CD4-positive, CD25-positive, alpha-beta regulatory T cell (primary cell): ENCODE measurements at regions not wholly inside any gene's neighbourhood (a gene's known extent, or its start where the extent isn't known, plus 50 kb on each side); places are given as distances from the start of the nearest gene placed in this dataset.
"Not testable (repeated sequence)": the region's sequence is repeated elsewhere in the genome, so short reads cannot be mapped to it uniquely, and the experiment has no call there.

Experiments used
- ATAC-seq, 2 donors: fragments of 150-1000 bp; cut with Tn5 transposase; one replicate each; pipeline ENCODE4 v1.10.0; 2021; ENCODE audit warnings: low read depth in 2 of 2, moderate number of reproducible peaks in 2 of 2, moderate library complexity in 1 of 2
- DNase-seq, 3 donors: peaks; one replicate each; pipeline versions ENCODE4 v3.0.0 to v3.0.0-alpha.2; 2012 to 2022; ENCODE audit warnings: mixed read lengths in 1 of 3
- H3K27ac ChIP-seq: one replicate; pipeline ENCODE4 v1.7.0; 2013; ENCODE audit warnings: mild to moderate bottlenecking, low read length; ENCODE audit not compliant: insufficient read depth, poor library complexity, severe bottlenecking
- H3K27me3 ChIP-seq: one replicate; pipeline ENCODE4 v1.7.0; 2013; ENCODE audit warnings: low read length; ENCODE audit not compliant: control insufficient read depth, insufficient read depth
- H3K36me3 ChIP-seq: one replicate; pipeline ENCODE4 v1.7.0; 2013; ENCODE audit warnings: mild to moderate bottlenecking, low read length, moderate library complexity; ENCODE audit not compliant: control insufficient read depth, insufficient read depth
- H3K4me1 ChIP-seq: 2 replicates; pipeline ENCODE4 v1.7.0; 2013; ENCODE audit warnings: mild to moderate bottlenecking, low read length; ENCODE audit not compliant: insufficient read depth, control insufficient read depth, poor library complexity, severe bottlenecking
- H3K4me3 ChIP-seq: one replicate; pipeline ENCODE4 v1.7.0; 2013; ENCODE audit warnings: low read depth, mild to moderate bottlenecking, low read length, moderate library complexity
- H3K9me3 ChIP-seq, 2 experiments: 1 replicate in 1 of 2; 2 replicates in 1 of 2; pipeline ENCODE4 v1.7.0; 2013; ENCODE audit warnings: low read length in 2 of 2, mild to moderate bottlenecking in 1 of 2, moderate library complexity in 1 of 2; ENCODE audit not compliant: control insufficient read depth in 2 of 2
- H3K27ac Mint-ChIP-seq, 3 donors: one replicate each; pipeline ENCODE4 v1.8.0; 2020 to 2022; ENCODE audit warnings: mild to moderate bottlenecking in 3 of 3, mixed read lengths in 3 of 3, moderate library complexity in 2 of 3
- H3K27me3 Mint-ChIP-seq: one replicate; pipeline ENCODE4 v1.8.0; 2022; ENCODE audit warnings: mild to moderate bottlenecking, mixed read lengths
- H3K36me3 Mint-ChIP-seq: one replicate; pipeline ENCODE4 v1.8.0; 2020; ENCODE audit warnings: mixed read lengths
- H3K4me1 Mint-ChIP-seq, 4 donors: one replicate each; pipeline ENCODE4 v1.8.0; 2020 to 2022; ENCODE audit warnings: mixed read lengths in 4 of 4, mild to moderate bottlenecking in 1 of 4
- H3K4me3 Mint-ChIP-seq, 4 donors: one replicate each; pipeline ENCODE4 v1.8.0; 2020 to 2022; ENCODE audit warnings: mild to moderate bottlenecking in 4 of 4, mixed read lengths in 4 of 4, moderate library complexity in 3 of 4
- H3K9me3 Mint-ChIP-seq, 7 donors: one replicate each; pipeline ENCODE4 v1.8.0; 2020 to 2022; ENCODE audit warnings: mixed read lengths in 7 of 7, mild to moderate bottlenecking in 3 of 7, moderate library complexity in 2 of 7

DNA sequence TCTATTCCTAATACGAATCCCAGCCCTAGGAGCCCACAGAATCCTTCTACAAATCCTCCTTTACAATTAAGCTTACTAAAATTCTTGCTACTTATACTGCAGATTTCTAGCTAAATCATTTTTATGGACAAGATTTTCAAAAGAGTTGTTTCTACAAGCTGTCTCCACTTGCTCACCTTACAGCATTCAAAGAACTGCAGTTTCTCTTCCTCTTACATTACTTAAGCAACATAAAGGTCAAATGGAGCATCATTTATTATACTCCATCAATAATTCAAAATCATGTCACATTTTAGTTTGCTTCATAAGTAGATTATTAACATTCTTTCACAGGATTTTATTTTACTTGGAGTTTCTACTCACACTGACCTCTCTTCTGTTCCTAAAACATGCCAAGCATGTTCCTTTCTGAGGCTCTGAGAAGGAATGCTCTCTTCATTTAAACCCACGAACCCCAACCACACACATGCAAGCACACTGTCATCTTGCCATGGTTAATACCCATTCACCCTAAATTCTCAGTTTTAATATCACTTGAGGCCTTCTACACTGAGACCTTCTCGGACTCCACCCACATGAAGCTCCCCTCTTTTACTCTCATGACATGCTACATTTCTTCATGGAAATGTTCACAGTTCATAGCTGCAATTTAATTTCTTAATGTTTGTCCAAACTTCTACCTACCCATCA lies 388.2 kb downstream of the TBC1D32 start:
- Mint-ChIP-seq H3K4me3 (no peak overlapping the region), H3K4me1 (no peaks in the 10 kb centered on the region), H3K27ac (no peak overlapping the region), H3K27me3 (no peaks in the 10 kb centered on the region), H3K36me3 (no peaks in the 10 kb centered on the region), H3K9me3 (peaks cover 0 to 5% (median 0%) of the 10 kb centered on the region in 7 donors)
- H3K27me3 ChIP-seq: no peaks in the 10 kb centered on the region
- DNase-seq (no peak), ATAC-seq (no peak)
- no peaks in the 10 kb centered on the region for H3K4me1 ChIP-seq
- no peak overlapping the region for H3K27ac ChIP-seq
- H3K9me3 ChIP-seq: no peaks in the 10 kb centered on the region
- H3K4me3 ChIP-seq: no peak overlapping the region
- H3K36me3 ChIP-seq: no peaks in the 10 kb centered on the region

DNA sequence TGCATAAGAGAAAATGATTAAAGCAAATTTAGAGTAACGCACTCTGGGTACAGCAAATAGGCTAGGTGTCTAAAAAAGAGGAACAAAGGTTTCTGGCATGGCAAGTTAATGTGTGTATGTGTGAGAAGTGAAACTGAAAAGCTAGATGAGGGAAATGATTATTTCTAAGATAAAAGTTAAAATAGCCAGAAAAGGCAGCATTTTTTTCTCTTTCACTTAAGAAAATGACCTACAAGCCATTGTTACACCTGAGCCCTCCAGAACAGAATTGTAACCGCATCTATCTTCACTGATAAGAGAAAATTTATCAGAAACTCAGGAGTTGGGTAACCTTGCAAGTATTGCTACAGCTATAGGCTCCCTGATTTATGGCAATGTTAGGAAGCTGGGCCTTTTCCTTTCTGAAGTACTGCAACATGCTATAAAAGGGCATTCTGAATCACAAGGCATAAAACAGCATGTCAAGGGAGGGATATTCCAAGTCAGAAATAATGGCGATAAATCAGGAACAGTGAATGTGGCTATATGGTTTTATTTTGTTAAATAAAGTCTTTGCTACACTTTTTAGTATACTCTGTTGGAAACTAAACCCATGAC lies 395.3 kb downstream of the TBC1D32 start:
- H3K36me3 ChIP-seq: no peaks in the 10 kb centered on the region
- Mint-ChIP-seq H3K36me3 (no peaks in the 10 kb centered on the region), H3K9me3 (peaks cover 0 to 7% (median 0%) of the 10 kb centered on the region in 7 donors), H3K27me3 (no peaks in the 10 kb centered on the region), H3K4me1 (no peaks in the 10 kb centered on the region), H3K4me3 (no peak overlapping the region), H3K27ac (no peak overlapping the region)
- no peak overlapping the region for H3K27ac ChIP-seq
- DNase-seq (no peak), ATAC-seq (no peak)
- H3K4me1 ChIP-seq: no peaks in the 10 kb centered on the region
- H3K4me3 ChIP-seq: no peak overlapping the region
- no peaks in the 10 kb centered on the region for H3K27me3 ChIP-seq
- H3K9me3 ChIP-seq: no peaks in the 10 kb centered on the region

DNA sequence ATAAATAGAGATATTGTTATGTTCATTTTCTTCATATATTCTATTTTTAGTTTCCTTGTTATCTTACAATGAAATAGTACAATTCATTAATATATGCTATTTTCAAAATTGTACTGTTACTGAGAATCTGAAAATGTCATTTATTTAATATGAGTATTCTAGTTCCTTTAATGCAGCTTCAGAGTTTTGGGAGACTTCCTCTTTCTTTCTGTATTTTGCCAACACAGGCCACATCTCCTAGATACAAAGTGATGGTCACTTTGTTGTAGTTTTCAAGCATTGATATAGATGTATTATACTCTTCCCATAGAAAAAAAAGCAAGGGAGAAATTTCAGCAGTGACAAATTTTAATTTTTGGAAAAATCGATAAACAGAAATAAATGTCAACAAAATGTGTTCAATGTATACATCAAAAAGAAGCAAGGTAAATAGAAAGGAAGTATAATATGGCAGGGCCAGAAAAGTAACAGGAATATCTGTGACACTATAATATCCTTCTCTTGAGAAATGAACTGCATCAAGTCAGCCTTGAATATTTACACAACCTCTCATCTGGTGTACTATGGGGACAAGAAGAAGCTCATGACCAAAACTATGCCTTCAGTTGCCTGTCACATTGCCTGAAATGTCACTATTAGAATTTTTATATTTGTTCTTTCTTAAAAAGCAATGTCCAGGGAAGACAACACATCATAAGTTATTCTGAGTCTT lies 396.0 kb downstream of the TBC1D32 start:
- Mint-ChIP-seq H3K27me3 (no peaks in the 10 kb centered on the region), H3K36me3 (no peaks in the 10 kb centered on the region), H3K9me3 (peaks cover 0 to 7% (median 0%) of the 10 kb centered on the region in 7 donors), H3K4me1 (no peaks in the 10 kb centered on the region), H3K27ac (no peak overlapping the region), H3K4me3 (no peak overlapping the region)
- H3K9me3 ChIP-seq: no peaks in the 10 kb centered on the region
- H3K4me1 ChIP-seq: no peaks in the 10 kb centered on the region
- no peak for DNase-seq
- H3K27me3 ChIP-seq: no peaks in the 10 kb centered on the region
- H3K4me3 ChIP-seq: no peak overlapping the region
- no peak for ATAC-seq
- no peak overlapping the region for H3K27ac ChIP-seq
- H3K36me3 ChIP-seq: no peaks in the 10 kb centered on the region

DNA sequence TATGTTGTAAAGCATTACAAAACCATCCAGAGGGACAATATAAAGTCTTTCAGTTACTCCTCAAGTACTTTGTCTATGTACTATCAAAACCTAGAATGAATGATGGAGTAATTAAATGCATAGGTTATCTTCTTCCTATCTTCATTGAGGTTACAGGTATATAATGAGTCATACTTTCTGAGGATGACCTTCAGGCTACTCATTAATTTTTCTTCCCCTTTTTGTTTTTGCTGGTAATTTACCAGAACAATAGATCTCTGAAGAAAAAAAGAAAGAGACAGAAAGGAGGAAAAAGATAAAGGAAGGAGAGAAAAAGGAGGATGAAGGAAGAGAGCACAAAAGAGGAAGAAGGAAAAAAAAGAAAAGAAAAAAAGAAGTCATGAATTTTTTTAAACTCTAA lies 398.4 kb downstream of the TBC1D32 start:
- no peaks in the 10 kb centered on the region for H3K27me3 ChIP-seq
- Mint-ChIP-seq H3K27ac (no peak overlapping the region), H3K4me3 (no peak overlapping the region), H3K9me3 (peaks cover 0 to 7% (median 0%) of the 10 kb centered on the region in 7 donors), H3K4me1 (no peaks in the 10 kb centered on the region), H3K36me3 (no peaks in the 10 kb centered on the region), H3K27me3 (no peaks in the 10 kb centered on the region)
- ATAC-seq (no peak), DNase-seq (no peak)
- no peaks in the 10 kb centered on the region for H3K9me3 ChIP-seq
- no peaks in the 10 kb centered on the region for H3K36me3 ChIP-seq
- H3K4me3 ChIP-seq: no peak overlapping the region
- no peaks in the 10 kb centered on the region for H3K4me1 ChIP-seq
- no peak overlapping the region for H3K27ac ChIP-seq

DNA sequence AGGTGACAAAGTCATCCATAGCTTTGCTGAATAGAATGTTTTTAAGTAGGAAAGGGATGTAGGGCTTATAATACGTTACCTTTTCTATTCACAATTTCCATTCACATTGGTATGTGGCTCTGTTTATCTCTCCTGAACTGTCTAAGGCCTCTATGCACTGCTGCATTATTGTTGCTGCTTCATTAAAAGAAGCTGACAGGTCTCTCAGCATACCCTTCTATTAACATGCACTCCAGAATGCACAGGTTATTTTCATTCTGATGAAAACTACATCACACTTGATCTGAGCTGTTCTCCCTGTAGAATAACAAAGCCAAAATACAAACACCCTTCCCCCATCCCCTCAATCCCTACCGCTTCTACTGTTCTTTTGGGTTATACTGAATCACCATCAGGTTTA lies 399.3 kb downstream of the TBC1D32 start:
- no peak for DNase-seq
- Mint-ChIP-seq H3K9me3 (peaks cover 0 to 9% (median 0%) of the 10 kb centered on the region in 7 donors), H3K27me3 (no peaks in the 10 kb centered on the region), H3K27ac (no peak overlapping the region), H3K36me3 (no peaks in the 10 kb centered on the region), H3K4me1 (no peaks in the 10 kb centered on the region), H3K4me3 (no peak overlapping the region)
- Histone ChIP-seq H3K4me1 (no peaks in the 10 kb centered on the region), H3K4me3 (no peak overlapping the region), H3K27me3 (no peaks in the 10 kb centered on the region), H3K36me3 (no peaks in the 10 kb centered on the region), H3K9me3 (no peaks in the 10 kb centered on the region), H3K27ac (no peak overlapping the region)
- ATAC-seq: no peak

DNA sequence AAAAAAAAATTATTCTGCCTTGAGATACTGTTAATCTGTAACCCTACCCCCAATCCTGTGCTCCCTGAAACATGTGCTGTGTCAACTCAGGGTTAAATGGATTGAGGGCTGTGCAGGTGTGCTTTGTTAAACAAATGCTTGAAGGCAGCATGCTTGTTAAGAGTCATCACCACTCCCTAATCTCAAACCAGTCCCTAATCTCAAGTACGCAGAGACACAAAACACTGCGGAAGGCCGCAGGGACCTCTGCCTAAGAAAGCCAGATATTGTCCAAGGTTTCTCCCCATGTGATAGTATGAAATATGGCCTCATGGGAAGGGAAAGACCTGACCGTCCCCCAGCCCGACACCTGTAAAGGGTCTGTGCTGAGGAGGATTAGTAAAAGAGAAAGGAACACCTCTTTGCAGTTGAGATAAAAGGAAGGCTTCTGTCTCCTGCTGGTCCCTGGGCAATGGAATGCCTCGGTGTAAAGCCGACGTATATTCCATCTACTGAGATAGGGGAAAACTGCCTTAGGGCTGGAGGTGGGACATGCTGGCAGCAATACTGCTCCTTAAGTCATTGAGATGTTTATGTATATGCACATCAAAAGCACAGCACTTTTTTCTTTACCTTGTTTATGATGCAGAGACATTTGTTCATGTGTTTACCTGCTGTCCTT lies 402.6 kb downstream of the TBC1D32 start:
- not testable (repeated sequence) for H3K27me3 ChIP-seq, DNase-seq, H3K27ac Mint-ChIP-seq, ATAC-seq, H3K27ac ChIP-seq, H3K36me3 Mint-ChIP-seq, H3K4me3 Mint-ChIP-seq, H3K27me3 Mint-ChIP-seq, H3K4me1 ChIP-seq, H3K9me3 ChIP-seq, H3K9me3 Mint-ChIP-seq, H3K4me1 Mint-ChIP-seq, H3K36me3 ChIP-seq, H3K4me3 ChIP-seq

DNA sequence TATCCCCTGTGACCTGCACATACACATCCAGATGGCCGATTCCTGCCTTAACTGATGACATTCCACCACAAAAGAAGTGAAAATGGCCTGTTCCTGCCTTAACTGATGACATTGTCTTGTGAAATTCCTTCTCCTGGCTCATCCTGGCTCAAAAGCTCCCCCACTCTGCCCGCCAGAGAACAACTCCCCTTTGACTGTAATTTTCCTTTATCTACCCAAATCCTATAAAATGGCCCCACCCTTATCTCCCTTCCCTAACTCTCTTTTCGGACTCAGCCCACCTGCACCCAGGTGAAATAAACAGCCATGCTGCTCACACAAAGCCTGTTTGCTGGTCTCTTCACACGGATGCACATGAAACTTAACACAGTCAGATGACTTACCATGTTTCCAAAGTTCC lies 403.8 kb downstream of the TBC1D32 start:
- ATAC-seq, DNase-seq: not testable (repeated sequence)

More for the DNA sequence above, 403.8 kb downstream of the TBC1D32 start:
- H3K4me1 ChIP-seq, H3K4me3 Mint-ChIP-seq, H3K27me3 ChIP-seq, H3K4me3 ChIP-seq, H3K27ac Mint-ChIP-seq, H3K4me1 Mint-ChIP-seq, H3K36me3 Mint-ChIP-seq, H3K27ac ChIP-seq, H3K27me3 Mint-ChIP-seq, H3K36me3 ChIP-seq, H3K9me3 ChIP-seq: not testable (repeated sequence)
- peaks cover 0 to 16% (median 7%) of the 10 kb centered on the region in 7 donors for H3K9me3 Mint-ChIP-seq
